T47D (cell line): ENCODE measurements at regions not wholly inside any gene's neighbourhood (a gene's known extent, or its start where the extent isn't known, plus 50 kb on each side); places are given as distances from the start of the nearest gene placed in this dataset.
"Not testable (repeated sequence)": the region's sequence is repeated elsewhere in the genome, so short reads cannot be mapped to it uniquely, and the experiment has no call there.

Experiments used
- DNase-seq, 2 experiments: peaks; one replicate each; pipeline versions ENCODE4 v3.0.0 to v3.0.0-alpha.2; 2011 to 2012; ENCODE audit warnings: low read depth in 1 of 2, low spot score in 1 of 2
- JUND ChIP-seq: IDR thresholded peaks from 2 replicates; pipeline ENCODE4 v1.6.1; 2012; ENCODE audit warnings: low read depth
- in situ Hi-C: cut with HindIII; loops from 2 replicates; pipeline ENCODE4 v1.10.0; 2016; ENCODE audit warnings: low sequenced_read_pairs, low pct_unique_long_range_greater_than_20kb

- in situ Hi-C loops, result no loop called here
- TF ChIP-seq JUND, result no peak
- DNase-seq, result no peak
Observed at GRCh38 chr7:114787556-114787955, 134.3 kb upstream of the MDFIC start.

GRCh38 chr7:114788706-114789105 is 133.2 kb upstream of the MDFIC start:
- in situ Hi-C loops, result no loop called here
- DNase-seq, result no peak
- no peak for TF ChIP-seq JUND

DNA sequence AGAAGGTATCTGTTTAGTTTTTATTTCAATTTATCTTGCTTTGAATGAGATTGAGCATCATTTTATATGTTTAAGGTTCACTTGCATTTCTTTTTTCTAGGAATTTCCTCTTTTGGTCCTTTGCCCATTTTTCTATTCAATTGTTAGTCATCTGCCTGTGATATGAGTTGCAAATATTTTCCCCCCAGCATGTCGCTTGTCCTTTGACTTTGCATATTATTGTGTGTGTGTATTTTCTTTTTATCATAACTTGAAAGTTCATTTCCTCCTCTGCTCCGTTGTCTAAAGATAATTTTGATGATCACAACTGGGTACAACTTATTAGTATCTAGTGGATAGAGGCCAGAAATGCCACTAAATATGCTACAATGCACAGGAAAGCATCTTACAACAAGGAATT is 132.7 kb upstream of the MDFIC start:
- DNase-seq, result no peak
- TF ChIP-seq JUND, result no peak
- in situ Hi-C loops, result no loop called here

- in situ Hi-C loops, result no loop called here
- no peak for DNase-seq
- TF ChIP-seq JUND, result no peak
Observed at GRCh38 chr7:114789871-114790311, 132.0 kb upstream of the MDFIC start.

DNA sequence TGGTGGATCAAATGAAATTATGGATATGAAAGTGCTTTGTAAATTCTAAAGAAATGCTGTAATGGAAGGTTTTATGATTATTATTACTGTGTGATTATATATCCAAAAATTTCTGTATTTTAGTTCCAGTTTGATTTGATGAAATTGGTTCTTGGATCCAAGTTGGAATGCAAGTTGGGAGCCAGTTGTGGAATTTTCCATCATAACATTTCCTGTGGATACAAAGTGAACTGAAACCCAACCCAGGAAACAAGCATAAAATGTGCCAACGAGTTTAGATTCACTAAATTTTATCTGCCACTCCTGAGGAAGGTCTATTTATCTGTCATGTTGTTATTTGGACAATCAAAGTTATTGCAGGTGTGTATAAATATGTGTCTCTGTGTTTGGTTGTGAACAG is 131.4 kb upstream of the MDFIC start:
- in situ Hi-C loops, result no loop called here
- TF ChIP-seq JUND, result no peak
- no peak for DNase-seq

GRCh38 chr7:114791771-114792170 is 130.1 kb upstream of the MDFIC start:
- DNase-seq, result no peak
- in situ Hi-C loops, result no loop called here
- TF ChIP-seq JUND, result no peak

DNA sequence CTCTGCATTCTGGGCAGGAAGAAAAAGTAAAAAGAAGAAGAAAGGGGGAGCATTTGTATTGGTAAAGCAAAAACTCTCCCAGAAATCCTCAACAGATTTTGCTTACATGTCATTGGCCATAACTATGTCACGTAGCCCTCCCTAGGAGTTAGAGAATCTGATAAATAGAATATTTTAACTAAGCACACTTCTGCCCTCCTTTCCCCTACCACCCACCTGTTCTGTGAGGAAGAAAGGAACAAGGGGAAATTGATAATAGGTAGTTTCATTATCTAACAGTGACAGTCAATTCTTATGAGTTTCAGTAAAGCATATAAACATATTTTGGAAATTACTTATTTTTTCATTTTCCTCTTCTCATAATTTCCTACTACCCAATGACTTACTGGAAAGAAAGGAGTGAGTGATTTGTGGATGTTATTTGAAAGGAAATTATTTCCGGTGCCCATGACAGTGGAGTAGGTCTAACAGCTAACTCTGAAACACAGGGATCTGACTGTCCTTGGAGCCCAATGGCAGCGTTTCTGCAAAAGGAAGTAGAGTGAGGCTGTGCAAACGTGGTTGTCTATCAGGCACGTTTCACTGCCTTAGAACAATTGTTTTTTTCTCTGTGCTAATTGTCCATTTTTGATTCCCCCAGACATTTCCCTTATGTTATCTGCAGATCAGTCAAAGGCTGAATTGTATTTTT is 128.6 kb upstream of the MDFIC start:
- no peak for DNase-seq
- no peak for TF ChIP-seq JUND
- in situ Hi-C loops, result no loop called here

DNA sequence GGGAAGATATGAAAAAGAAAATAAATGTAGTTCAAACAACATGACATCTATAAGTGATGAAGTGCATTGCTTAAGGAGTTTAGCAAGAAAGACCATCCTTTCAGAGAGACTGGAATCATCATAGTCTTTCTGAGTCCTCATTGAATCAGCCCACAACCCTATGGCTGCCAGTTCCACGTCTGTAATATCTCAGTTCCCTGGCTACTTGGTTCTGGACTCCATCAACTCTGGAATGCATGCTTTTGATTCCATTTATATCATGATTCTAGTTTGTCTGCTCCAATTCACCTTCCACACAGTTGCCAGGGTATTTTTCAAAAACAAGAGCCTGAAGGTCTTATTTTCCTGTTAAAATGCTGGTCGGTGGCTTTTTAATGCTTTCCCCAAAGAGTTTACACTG is 126.4 kb upstream of the MDFIC start:
- no peak for TF ChIP-seq JUND
- in situ Hi-C loops, result no loop called here
- DNase-seq, result no peak

DNA sequence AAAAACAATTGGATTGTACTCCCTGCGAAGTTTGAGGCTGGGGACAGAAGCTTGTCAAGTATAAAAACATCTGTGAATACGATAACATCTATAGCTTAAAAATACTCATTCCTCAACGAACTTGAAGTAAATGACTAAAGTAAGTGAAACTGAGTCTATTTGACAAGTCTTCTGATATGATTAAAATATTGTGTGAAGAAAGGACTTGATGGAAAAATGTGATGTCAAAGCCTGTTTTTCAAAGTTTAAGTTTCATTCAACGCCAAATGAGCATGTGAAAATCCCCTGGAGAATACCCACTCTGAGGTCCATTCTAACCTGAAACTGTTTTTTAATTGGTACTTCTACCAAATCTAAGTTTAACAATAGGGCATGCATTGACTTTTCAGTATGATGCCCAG is 122.3 kb upstream of the MDFIC start:
- no peak for DNase-seq
- in situ Hi-C loops, result no loop called here
- TF ChIP-seq JUND, result no peak

DNA sequence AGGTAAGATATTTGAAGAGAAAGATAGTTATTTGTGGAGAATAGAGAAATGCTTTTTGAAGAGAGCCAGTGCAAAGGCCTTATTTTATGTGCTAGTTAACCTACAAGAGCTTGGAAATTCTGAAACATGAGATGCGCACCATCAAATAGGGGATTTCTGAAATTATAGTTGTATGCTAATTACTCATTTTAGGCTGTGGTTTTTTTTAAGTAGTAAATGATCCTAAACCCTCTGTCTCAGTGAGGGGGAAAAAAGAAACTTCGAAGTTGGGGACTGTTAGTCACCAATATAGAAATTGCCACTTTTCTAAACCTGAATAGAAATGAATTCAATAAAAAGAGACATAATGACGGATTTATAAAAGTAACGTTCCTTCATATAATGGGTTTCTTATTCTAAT is 119.3 kb upstream of the MDFIC start:
- DNase-seq, result no peak
- TF ChIP-seq JUND, result no peak
- in situ Hi-C loops, result no loop called here

GRCh38 chr7:114806590-114807162 is 115.2 kb upstream of the MDFIC start:
- TF ChIP-seq JUND, result no peak
- DNase-seq, result no peak
- in situ Hi-C loops, result no loop called here

- no peak for TF ChIP-seq JUND
- no peak for DNase-seq
- in situ Hi-C loops, result no loop called here
Observed at GRCh38 chr7:114812570-114812969, 109.3 kb upstream of the MDFIC start.

DNA sequence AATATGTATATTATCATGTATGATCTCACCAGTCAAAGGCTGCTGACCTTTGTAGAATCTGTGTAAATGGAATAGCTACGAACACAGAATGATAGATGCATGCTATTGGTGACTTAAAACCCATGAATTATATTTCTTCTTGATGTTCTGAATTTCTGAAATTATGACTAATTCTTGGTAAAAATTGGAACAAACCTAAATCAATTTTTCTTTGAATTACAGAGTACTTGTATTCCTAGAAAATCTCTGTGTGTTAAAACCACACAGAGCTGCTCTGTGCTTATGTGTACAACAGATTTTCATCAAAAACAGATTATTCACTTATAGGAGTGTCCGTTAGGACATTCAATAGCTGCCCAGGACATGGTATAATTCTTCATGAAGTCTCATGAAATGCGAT is 108.3 kb upstream of the MDFIC start:
- in situ Hi-C loops, result no loop called here
- TF ChIP-seq JUND, result no peak
- DNase-seq, result no peak

DNA sequence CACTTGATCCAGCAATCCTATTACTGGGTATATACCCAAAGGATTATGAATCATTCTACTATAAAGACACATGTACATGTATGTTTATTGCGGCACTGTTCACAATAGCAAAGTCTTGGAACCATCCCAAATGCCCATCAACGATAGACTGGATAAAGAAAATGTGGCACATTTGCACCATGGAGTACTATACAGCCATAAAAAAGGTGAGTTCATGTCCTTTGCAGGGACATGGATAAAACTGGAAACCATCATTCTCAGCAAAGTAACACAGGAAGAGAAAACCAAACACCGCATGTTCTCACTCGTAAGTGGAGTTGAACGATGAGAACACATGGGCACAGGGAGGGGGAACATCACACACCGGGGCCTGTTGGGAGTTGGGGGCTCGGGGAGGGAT is 104.9 kb upstream of the MDFIC start:
- DNase-seq, in situ Hi-C loops: not testable (repeated sequence)
